K562 (cell line): ENCODE measurements at regions not wholly inside any gene's neighbourhood (a gene's known extent, or its start where the extent isn't known, plus 50 kb on each side); places are given as distances from the start of the nearest gene placed in this dataset.

Experiments used
- ATAC-seq: fragments of 200-7000 bp; cut with Tn5 transposase; 3 replicates; pipeline ENCODE4 v1.9.1; 2020; ENCODE audit warnings: moderate library complexity
- BruUV-seq: library from RNA; stranded (reverse); fragments of 400-500 nt; replicated peaks from 2 replicates; lab custom pipeline; 2021; lab: Mats Ljungman, UMichigan
- CTCF ChIA-PET: fragments of 300-600 bp; formaldehyde crosslinking; extraction: SDS; loops from one replicate; lab custom pipeline; 2021; ENCODE audit warnings: low intra/inter-chr PET ratio; lab: Yijun Ruan, JAX
- POLR2A ChIA-PET: fragments of 300-600, 350-650 bp; sonication (Branson Sonifier 250); formaldehyde crosslinking; extraction: SDS; loops from one replicate; lab custom pipeline; 2021; ENCODE audit warnings: antibody characterized with exemption, inconsistent platforms; lab: Yijun Ruan, JAX
- DNase-seq, 4 experiments: peaks; one replicate each; pipeline versions ENCODE4 v3.0.0 to v3.0.0-alpha.2; 2011 to 2018; ENCODE audit warnings: low spot score in 3 of 4, mixed read lengths in 3 of 4; ENCODE audit errors: extremely low read depth in 1 of 4
- FAIRE-seq: peaks from 2 replicates; lab custom pipeline; 2011; peaks lifted over from hg19 to GRCh38; lab: Jason Lieb, UNC
- H2AFZ ChIP-seq: 2 replicates; pipeline ENCODE4 v1.6.0; 2011; ENCODE audit warnings: low read depth, low read length, control low read depth, inconsistent platforms
- H3K27ac ChIP-seq: fragments of 200-600 bp; 3 replicates; pipeline ENCODE4 v1.8.0; 2011; ENCODE audit warnings: low read depth, mild to moderate bottlenecking, control low read depth, inconsistent platforms, low read length, moderate library complexity, mixed read lengths; ENCODE audit errors: extremely low read depth
- H3K27me3 ChIP-seq, 2 experiments: fragments of 300-600 bp in 1 of 2; 2 replicates in 1 of 2; 3 replicates in 1 of 2; pipeline versions ENCODE4 v1.6.0 to v1.8.0; 2011; ENCODE audit warnings: inconsistent platforms in 2 of 2, low read length in 2 of 2, mild to moderate bottlenecking in 1 of 2, mixed read lengths in 1 of 2, moderate library complexity in 1 of 2; ENCODE audit not compliant: control insufficient read depth in 2 of 2, insufficient read depth in 2 of 2
- H3K36me3 ChIP-seq: fragments of 300-600 bp; 3 replicates; pipeline ENCODE4 v1.8.0; 2011; ENCODE audit warnings: mild to moderate bottlenecking, low read length, inconsistent platforms; ENCODE audit not compliant: control insufficient read depth, insufficient read depth
- H3K4me1 ChIP-seq, 2 experiments: fragments of 200-600 bp in 1 of 2; replicated peaks in 1 of 2; 2 replicates in 1 of 2; 3 replicates in 1 of 2; pipeline versions ENCODE4 v1.5.1 to v1.8.0; 2011; ENCODE audit warnings: inconsistent platforms in 2 of 2, low read length in 2 of 2, mild to moderate bottlenecking in 1 of 2, mixed read lengths in 1 of 2, moderate library complexity in 1 of 2; ENCODE audit not compliant: control insufficient read depth in 2 of 2, insufficient read depth in 2 of 2
- H3K4me2 ChIP-seq: 2 replicates; pipeline ENCODE4 v1.6.1; 2011; ENCODE audit warnings: low read length, control low read depth, inconsistent platforms, mixed read lengths; ENCODE audit not compliant: insufficient read depth
- H3K4me3 ChIP-seq: fragments of 200-600 bp; sonication (generic), shearing (Covaris generic); 2 replicates; pipeline ENCODE4 v1.5.1; 2016; ENCODE audit warnings: control low read depth, inconsistent platforms
- H3K79me2 ChIP-seq: fragments of 200-600 bp; 3 replicates; pipeline ENCODE4 v1.8.0; 2011; ENCODE audit warnings: low read length, inconsistent platforms; ENCODE audit not compliant: control insufficient read depth, insufficient read depth
- H3K9ac ChIP-seq, 2 experiments: 2 replicates each; pipeline versions ENCODE4 v1.6.0 to v1.6.1; 2011; ENCODE audit warnings: low read depth in 2 of 2, low read length in 2 of 2, control low read depth in 1 of 2, inconsistent platforms in 1 of 2, mild to moderate bottlenecking in 1 of 2, mixed read lengths in 1 of 2; ENCODE audit not compliant: insufficient read depth in 1 of 2
- H3K9me1 ChIP-seq: one replicate; pipeline ENCODE4 v1.6.0; 2011; ENCODE audit warnings: inconsistent platforms, mild to moderate bottlenecking, low read length, moderate library complexity; ENCODE audit not compliant: control insufficient read depth, insufficient read depth
- H3K9me3 ChIP-seq: replicated peaks from 2 replicates; pipeline ENCODE4 v1.5.1; 2011; ENCODE audit warnings: low read depth, low read length, inconsistent platforms; ENCODE audit not compliant: control insufficient read depth, insufficient read depth
- H4K20me1 ChIP-seq: replicated peaks from 2 replicates; pipeline ENCODE4 v1.6.1; 2011; ENCODE audit warnings: low read length, inconsistent platforms, mixed read lengths; ENCODE audit not compliant: control insufficient read depth, insufficient read depth
- BHLHE40 ChIP-seq: IDR thresholded peaks from 2 replicates; pipeline ENCODE4 v1.6.1; 2011; ENCODE audit warnings: low read length, improper control_type of control experiment
- CBFA2T3 ChIP-seq: fragments of 450-650 bp; IDR thresholded peaks from 2 replicates; pipeline ENCODE4 v1.6.1; 2017
- FOS ChIP-seq: IDR thresholded peaks from 3 replicates; pipeline ENCODE4 v1.6.1; 2011; ENCODE audit not compliant: insufficient read length; ENCODE audit errors: extremely low read depth
- NR2C2 ChIP-seq, 2 experiments: fragments of 200-800 bp in 1 of 2; sonication (Bioruptor generic) in 1 of 2; sonication (generic) in 1 of 2; formaldehyde crosslinking in 1 of 2; IDR thresholded peaks; 2 replicates each; pipeline versions ENCODE4 v1.6.1 to v1.8.0; 2016 to 2022; ENCODE audit warnings: mild to moderate bottlenecking in 1 of 2, missing compliant biosample characterization in 1 of 2, missing genetic modification characterization in 1 of 2, missing genetic modification reagents in 1 of 2
- RNF2 ChIP-seq: sonication (generic); IDR thresholded peaks from 2 replicates; pipeline ENCODE4 v1.6.1; 2016
- SMAD1 ChIP-seq: fragments of 150-350 bp; IDR thresholded peaks from 2 replicates; pipeline ENCODE4 v1.6.1; 2014; ENCODE audit warnings: low read length, low read depth; ENCODE audit not compliant: partially characterized antibody
- SMARCA5 ChIP-seq: fragments of 450-650 bp; IDR thresholded peaks from 2 replicates; pipeline ENCODE4 v1.6.1; 2016
- STAT6 ChIP-seq: sonication (generic); formaldehyde crosslinking; IDR thresholded peaks from 2 replicates; pipeline ENCODE4 v1.8.1; 2023; ENCODE audit warnings: mild to moderate bottlenecking, missing genetic modification reagents
- TCF7 ChIP-seq: sonication (generic); IDR thresholded peaks from 2 replicates; pipeline ENCODE4 v1.6.1; 2016; ENCODE audit warnings: antibody characterized with exemption, borderline replicate concordance
- ZBTB11 ChIP-seq, 3 experiments: fragments of 200-800 bp in 1 of 3; fragments of 250-450 bp in 1 of 3; fragments of 450-650 bp in 1 of 3; sonication (Bioruptor Pico) in 1 of 3; sonication (Bioruptor generic) in 1 of 3; formaldehyde crosslinking in 1 of 3; IDR thresholded peaks; 2 replicates each; pipeline versions ENCODE4 v1.6.1 to v1.8.0; 2016 to 2022; ENCODE audit warnings: mild to moderate bottlenecking in 2 of 3, missing genetic modification characterization in 2 of 3, missing compliant biosample characterization in 1 of 3, moderate library complexity in 1 of 3
- ZMIZ1 ChIP-seq, 2 experiments: fragments of 150-350 bp in 1 of 2; IDR thresholded peaks; 2 replicates each; pipeline ENCODE4 v1.6.1; 2012 to 2016; ENCODE audit warnings: low read depth in 2 of 2, low read length in 2 of 2, mild to moderate bottlenecking in 1 of 2, moderate library complexity in 1 of 2
- ZNF140 ChIP-seq: fragments of 250-450 bp; sonication (Bioruptor Pico); IDR thresholded peaks from 2 replicates; pipeline ENCODE4 v1.8.0; 2021; ENCODE audit warnings: moderate library complexity, mild to moderate bottlenecking, inconsistent platforms
- ZNF347 ChIP-seq: fragments of 450-650 bp; formaldehyde crosslinking; IDR thresholded peaks from 2 replicates; pipeline ENCODE4 v1.4.0; 2020; ENCODE audit warnings: low read depth, mild to moderate bottlenecking, moderate library complexity
- ZNF354B ChIP-seq: fragments of 250-450 bp; sonication (Bioruptor Pico); IDR thresholded peaks from 2 replicates; pipeline ENCODE4 v1.4.0; 2020
- ZNF77 ChIP-seq: fragments of 250-450 bp; sonication (Bioruptor Pico); IDR thresholded peaks from 2 replicates; pipeline ENCODE4 v1.5.0; 2020
- WGBS: fragments of 100-300 bp; shearing (Covaris generic); methylation state at CpG from one replicate; pipeline ENCODE4 v1.1.6; 2016; ENCODE audit warnings: low coverage, mixed read lengths; ENCODE audit not compliant: insufficient coverage; ENCODE audit errors: missing lambda C conversion rate; 5-methylcytosine and 5-hydroxymethylcytosine counted together
- in situ Hi-C: fragments of 300-500 bp; cut with MboI; formaldehyde crosslinking; loops from 4 replicates; pipeline ENCODE4 v1.15.0; 2018; ENCODE audit warnings: inconsistent platforms, mixed read lengths
- intact Hi-C: fragments of 100-400 bp; cut with micrococcal nuclease; formaldehyde crosslinking; loops from 2 replicates; pipeline ENCODE4 v1.14.2; 2022

- no peaks in the 10 kb centered on the region for H3K36me3 ChIP-seq
- no peak overlapping the region for H3K27ac ChIP-seq
- 7% methylated on average over 2 of the region's 2 CpGs for WGBS
- no peaks in the 10 kb centered on the region for H3K79me2 ChIP-seq
- in situ Hi-C loops (no loop called here), intact Hi-C loops (no loop called here)
- H3K9me1 ChIP-seq = no peaks in the 10 kb centered on the region
- no peaks in the 10 kb centered on the region for H3K4me1 ChIP-seq
- no peaks in the 10 kb centered on the region for H3K9me3 ChIP-seq
- H3K9ac ChIP-seq = no peak overlapping the region
- no TSS peak for BruUV-seq
- H3K4me3 ChIP-seq = no peak overlapping the region
- H3K4me2 ChIP-seq = no peak overlapping the region
- FAIRE-seq (no peak), ATAC-seq (no peak), DNase-seq (no peak)
- CTCF ChIA-PET = no interaction called here
- H4K20me1 ChIP-seq = no peaks in the 10 kb centered on the region
- POLR2A ChIA-PET = no interaction called here
- no peaks in the 10 kb centered on the region for H3K27me3 ChIP-seq
- no peak overlapping the region for H2AFZ ChIP-seq
- TF ChIP-seq SMARCA5 = no peak
- no peak for TF ChIP-seq SMAD1
- TF ChIP-seq FOS = no peak
- TF ChIP-seq ZNF347 (CRISPR knock-in tag) = no peak
- TF ChIP-seq ZBTB11 (CRISPR knock-in tag; IDR thresholded peaks at IDR 0.05) = no peak
- no peak for TF ChIP-seq NR2C2 (CRISPR knock-in tag; IDR thresholded peaks at IDR 0.05)
- no peak for TF ChIP-seq NR2C2 (tag; IDR thresholded peaks at IDR 0.05)
- TF ChIP-seq ZMIZ1 (IDR thresholded peaks at IDR 0.05; ENCODE audit: low read depth in 2 of 2, low read length in 2 of 2) = no peak
- no peak for TF ChIP-seq BHLHE40
- TF ChIP-seq ZNF77 (CRISPR knock-in tag) = no peak
- TF ChIP-seq CBFA2T3 = no peak
- no peak for TF ChIP-seq STAT6 (CRISPR knock-in tag)
- no peak for TF ChIP-seq ZNF354B (CRISPR knock-in tag)
- TF ChIP-seq ZNF140 (CRISPR knock-in tag) = no peak
- no peak for TF ChIP-seq TCF7
- TF ChIP-seq RNF2 = no peak
Measured at GRCh38 chr21:24339406-24339805, 1267.9 kb downstream of the MRPL39 start.
